Osteoblast (primary cell): ENCODE measurements at regions not wholly inside any gene's neighbourhood (a gene's known extent, or its start where the extent isn't known, plus 50 kb on each side); places are given as distances from the start of the nearest gene placed in this dataset.

Experiments
- DNase-seq: peaks from one replicate; pipeline ENCODE4 v3.0.0; 2011; ENCODE audit warnings: low spot score, mixed read lengths; ENCODE audit not compliant: insufficient read length; ENCODE audit errors: missing footprints
- H2AFZ ChIP-seq: 2 replicates; pipeline ENCODE4 v1.6.0; 2011; ENCODE audit warnings: mild to moderate bottlenecking, low read length
- H3K27ac ChIP-seq: 2 replicates; pipeline ENCODE4 v1.5.1; 2011; ENCODE audit warnings: mild to moderate bottlenecking, low read depth, low read length, moderate library complexity
- H3K27me3 ChIP-seq: 2 replicates; pipeline ENCODE4 v1.6.0; 2012; ENCODE audit warnings: mild to moderate bottlenecking, control low read depth, inconsistent platforms, low read length, moderate library complexity; ENCODE audit not compliant: insufficient read depth
- H3K36me3 ChIP-seq: 2 replicates; pipeline ENCODE4 v1.5.1; 2011; ENCODE audit warnings: mild to moderate bottlenecking, low read length, control low read depth, moderate library complexity; ENCODE audit not compliant: insufficient read depth
- H3K4me1 ChIP-seq: 2 replicates; pipeline ENCODE4 v1.5.1; 2011; ENCODE audit warnings: mild to moderate bottlenecking, low read length, control low read depth, moderate library complexity; ENCODE audit not compliant: insufficient read depth
- H3K4me2 ChIP-seq: 2 replicates; pipeline ENCODE4 v1.6.0; 2011; ENCODE audit warnings: mild to moderate bottlenecking, low read length; ENCODE audit not compliant: insufficient read depth
- H3K4me3 ChIP-seq: fragments of 200-600 bp; sonication (generic); 3 replicates; pipeline ENCODE4 v1.5.1; 2012; ENCODE audit warnings: mild to moderate bottlenecking, low read length, inconsistent platforms; ENCODE audit not compliant: insufficient read depth
- H3K79me2 ChIP-seq: 2 replicates; pipeline ENCODE4 v1.6.0; 2012; ENCODE audit warnings: mild to moderate bottlenecking, low read length, control low read depth, inconsistent platforms; ENCODE audit not compliant: insufficient read depth
- H3K9me3 ChIP-seq: 2 replicates; pipeline ENCODE4 v1.5.1; 2011; ENCODE audit warnings: low read depth, low read length, control low read depth
- H4K20me1 ChIP-seq: 2 replicates; pipeline ENCODE4 v1.6.0; 2012; ENCODE audit warnings: mild to moderate bottlenecking, low read length, control low read depth; ENCODE audit not compliant: insufficient read depth
- CTCF ChIP-seq: IDR thresholded peaks from 2 replicates; pipeline ENCODE4 v1.5.1; 2011; ENCODE audit warnings: mild to moderate bottlenecking, low read depth, low read length, moderate library complexity; ENCODE audit errors: extremely low read depth

- Histone ChIP-seq H3K79me2 (no peaks in the 10 kb centered on the region), H2AFZ (no peak overlapping the region), H3K4me2 (no peak overlapping the region), H3K27me3 (no peaks in the 10 kb centered on the region), H3K36me3 (no peaks in the 10 kb centered on the region), H3K9me3 (peaks cover 2% of the 10 kb centered on the region), H4K20me1 (no peaks in the 10 kb centered on the region), H3K4me1 (no peaks in the 10 kb centered on the region), H3K27ac (no peak overlapping the region), H3K4me3 (no peak overlapping the region)
- DNase-seq = no peak
- no peak for TF ChIP-seq CTCF
These were observed 184.3 kb downstream of the FGFR2 start for GRCh38 chr10:121413951-121414350.

- TF ChIP-seq CTCF = no peak
- Histone ChIP-seq H3K27me3 (no peaks in the 10 kb centered on the region), H3K4me2 (no peak overlapping the region), H3K4me1 (no peaks in the 10 kb centered on the region), H3K27ac (no peak overlapping the region), H2AFZ (no peak overlapping the region), H3K36me3 (no peaks in the 10 kb centered on the region), H3K79me2 (no peaks in the 10 kb centered on the region), H3K9me3 (peaks cover 2% of the 10 kb centered on the region), H4K20me1 (no peaks in the 10 kb centered on the region), H3K4me3 (no peak overlapping the region)
- DNase-seq = no peak
These were observed 183.7 kb downstream of the FGFR2 start for GRCh38 chr10:121414366-121415062.

GRCh38 chr10:121415063-121415399, 183.2 kb downstream of the FGFR2 start:
- no peaks in the 10 kb centered on the region for H3K4me1 ChIP-seq
- no peak overlapping the region for H2AFZ ChIP-seq
- no peaks in the 10 kb centered on the region for H4K20me1 ChIP-seq
- no peak overlapping the region for H3K4me2 ChIP-seq
- no peak overlapping the region for H3K4me3 ChIP-seq
- no peaks in the 10 kb centered on the region for H3K27me3 ChIP-seq
- H3K79me2 ChIP-seq = no peaks in the 10 kb centered on the region
- DNase-seq = no peak
- peaks cover 2% of the 10 kb centered on the region for H3K9me3 ChIP-seq
- no peak overlapping the region for H3K27ac ChIP-seq
- no peak for TF ChIP-seq CTCF
- H3K36me3 ChIP-seq = no peaks in the 10 kb centered on the region

GRCh38 chr10:121416071-121416470, 182.2 kb downstream of the FGFR2 start:
- Histone ChIP-seq H4K20me1 (no peaks in the 10 kb centered on the region), H3K4me1 (no peaks in the 10 kb centered on the region), H2AFZ (no peak overlapping the region), H3K4me2 (no peak overlapping the region), H3K36me3 (no peaks in the 10 kb centered on the region), H3K4me3 (no peak overlapping the region), H3K27ac (no peak overlapping the region), H3K79me2 (no peaks in the 10 kb centered on the region), H3K9me3 (peaks cover 2% of the 10 kb centered on the region), H3K27me3 (no peaks in the 10 kb centered on the region)
- no peak for TF ChIP-seq CTCF
- no peak for DNase-seq
